OCI-LY3 (cell line): ENCODE measurements at regions not wholly inside any gene's neighbourhood (a gene's known extent, or its start where the extent isn't known, plus 50 kb on each side); places are given as distances from the start of the nearest gene placed in this dataset.

ENCODE experiments used
- H2AFZ ChIP-seq: fragments of 200-600, 300-600 bp; shearing (Covaris generic); 2 replicates; pipeline ENCODE4 v1.6.0; 2014; ENCODE audit warnings: antibody characterized with exemption, low read depth, low read length
- H3K27ac ChIP-seq: fragments of 200-600, 300-600 bp; sonication (generic); 2 replicates; pipeline ENCODE4 v1.5.1; 2014; ENCODE audit warnings: mild to moderate bottlenecking, low read length, moderate library complexity, mixed read lengths
- H3K27me3 ChIP-seq: fragments of 200-600, 300-600 bp; sonication (generic); 2 replicates; pipeline ENCODE4 v1.6.1; 2014; ENCODE audit warnings: low read depth, low read length, mixed read lengths
- H3K36me3 ChIP-seq: fragments of 200-600, 300-600 bp; sonication (generic); replicated peaks from 2 replicates; pipeline ENCODE3; 2014; ENCODE audit warnings: low read depth, low read length, mixed read lengths
- H3K4me1 ChIP-seq: fragments of 300-600, 200-600 bp; sonication (generic); 2 replicates; pipeline ENCODE4 v1.6.1; 2014; ENCODE audit warnings: low read length, mixed read lengths
- H3K4me2 ChIP-seq: fragments of 200-600, 300-600 bp; sonication (generic); 2 replicates; pipeline ENCODE4 v1.6.1; 2014; ENCODE audit warnings: low read length, mixed read lengths
- H3K4me3 ChIP-seq: fragments of 300-600, 200-600 bp; sonication (generic); 2 replicates; pipeline ENCODE4 v1.5.1; 2014; ENCODE audit warnings: antibody characterized with exemption, mild to moderate bottlenecking, low read length, moderate library complexity
- H3K79me2 ChIP-seq: fragments of 300-600, 200-600 bp; shearing (Covaris generic); 2 replicates; pipeline ENCODE4 v1.6.1; 2014; ENCODE audit warnings: mild to moderate bottlenecking, low read length, mixed read lengths
- H3K9ac ChIP-seq: fragments of 300-600, 200-600 bp; shearing (Covaris generic); 2 replicates; pipeline ENCODE4 v1.6.0; 2014; ENCODE audit warnings: mild to moderate bottlenecking, low read length, moderate library complexity
- H3K9me3 ChIP-seq: fragments of 200-600, 300-600 bp; shearing (Covaris generic); 2 replicates; pipeline ENCODE4 v1.6.1; 2014; ENCODE audit warnings: low read length, mixed read lengths; ENCODE audit not compliant: insufficient read depth
- H4K20me1 ChIP-seq: fragments of 200-600, 300-600 bp; sonication (generic); 2 replicates; pipeline ENCODE4 v1.6.1; 2016; ENCODE audit warnings: low read length, mixed read lengths; ENCODE audit not compliant: insufficient read depth
- EZH2phosphoT487 ChIP-seq: fragments of 200-600 bp; shearing (Covaris generic); IDR thresholded peaks from 2 replicates; pipeline ENCODE4 v1.6.1; 2018; ENCODE audit warnings: antibody characterized with exemption, mixed run types, low read depth
- TF ChIP-seq, protein P1 (sequence below): fragments of 200-600, 300-600 bp; sonication (generic); IDR thresholded peaks from 2 replicates; pipeline ENCODE4 v1.5.1; 2014; ENCODE audit warnings: antibody characterized with exemption, low read length, low read depth

DNA sequence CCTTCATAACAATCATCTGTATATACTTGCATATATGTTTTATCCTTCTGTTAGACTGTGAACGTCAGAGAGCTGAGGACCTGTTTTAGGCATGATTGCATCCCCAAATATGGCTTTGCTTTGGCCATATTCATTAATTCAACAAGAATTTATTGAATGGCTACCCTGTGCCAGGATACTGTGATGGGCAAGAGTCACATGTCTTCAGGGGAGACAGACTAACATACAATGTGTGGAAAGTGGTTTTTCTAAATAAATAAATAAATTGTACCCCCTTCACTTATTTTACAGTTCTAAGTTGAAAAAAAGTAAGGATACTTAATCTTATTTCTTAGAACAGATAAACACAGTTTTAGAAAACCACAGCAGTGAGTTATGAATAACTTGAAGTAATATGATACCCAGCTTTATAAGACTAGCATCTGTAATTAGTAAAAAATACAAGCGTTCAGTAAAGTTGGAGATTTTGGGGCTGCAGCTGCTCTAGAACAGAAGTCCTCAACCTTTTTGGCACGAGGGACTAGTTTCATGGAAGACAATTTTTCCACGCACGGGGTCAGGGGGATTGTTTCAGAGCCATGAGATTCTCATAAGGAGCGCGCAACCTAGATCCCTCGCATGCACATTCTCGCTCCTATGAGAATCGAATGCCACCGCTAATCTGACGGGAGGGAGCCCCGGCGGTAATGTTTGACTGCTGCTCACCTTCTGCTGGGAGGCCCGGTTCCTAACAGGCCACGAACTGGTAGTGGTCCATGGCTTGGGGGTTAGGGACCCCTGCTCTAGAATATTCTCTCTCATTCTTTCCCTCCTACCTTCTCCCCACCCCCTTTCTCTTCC, 89.4 kb upstream of the MTPN start:
- Histone ChIP-seq H3K4me3 (no peak overlapping the region), H2AFZ (no peak overlapping the region), H3K27me3 (peaks cover 29% of the 10 kb centered on the region), H3K27ac (no peak overlapping the region), H3K36me3 (no peaks in the 10 kb centered on the region), H3K4me2 (no peak overlapping the region), H3K79me2 (no peaks in the 10 kb centered on the region), H4K20me1 (no peaks in the 10 kb centered on the region), H3K9ac (no peak overlapping the region), H3K4me1 (no peaks in the 10 kb centered on the region), H3K9me3 (no peaks in the 10 kb centered on the region)
- no peak for TF ChIP-seq EZH2phosphoT487
- TF ChIP-seq, protein P1, sequence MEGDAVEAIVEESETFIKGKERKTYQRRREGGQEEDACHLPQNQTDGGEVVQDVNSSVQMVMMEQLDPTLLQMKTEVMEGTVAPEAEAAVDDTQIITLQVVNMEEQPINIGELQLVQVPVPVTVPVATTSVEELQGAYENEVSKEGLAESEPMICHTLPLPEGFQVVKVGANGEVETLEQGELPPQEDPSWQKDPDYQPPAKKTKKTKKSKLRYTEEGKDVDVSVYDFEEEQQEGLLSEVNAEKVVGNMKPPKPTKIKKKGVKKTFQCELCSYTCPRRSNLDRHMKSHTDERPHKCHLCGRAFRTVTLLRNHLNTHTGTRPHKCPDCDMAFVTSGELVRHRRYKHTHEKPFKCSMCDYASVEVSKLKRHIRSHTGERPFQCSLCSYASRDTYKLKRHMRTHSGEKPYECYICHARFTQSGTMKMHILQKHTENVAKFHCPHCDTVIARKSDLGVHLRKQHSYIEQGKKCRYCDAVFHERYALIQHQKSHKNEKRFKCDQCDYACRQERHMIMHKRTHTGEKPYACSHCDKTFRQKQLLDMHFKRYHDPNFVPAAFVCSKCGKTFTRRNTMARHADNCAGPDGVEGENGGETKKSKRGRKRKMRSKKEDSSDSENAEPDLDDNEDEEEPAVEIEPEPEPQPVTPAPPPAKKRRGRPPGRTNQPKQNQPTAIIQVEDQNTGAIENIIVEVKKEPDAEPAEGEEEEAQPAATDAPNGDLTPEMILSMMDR, result no peak

DNA sequence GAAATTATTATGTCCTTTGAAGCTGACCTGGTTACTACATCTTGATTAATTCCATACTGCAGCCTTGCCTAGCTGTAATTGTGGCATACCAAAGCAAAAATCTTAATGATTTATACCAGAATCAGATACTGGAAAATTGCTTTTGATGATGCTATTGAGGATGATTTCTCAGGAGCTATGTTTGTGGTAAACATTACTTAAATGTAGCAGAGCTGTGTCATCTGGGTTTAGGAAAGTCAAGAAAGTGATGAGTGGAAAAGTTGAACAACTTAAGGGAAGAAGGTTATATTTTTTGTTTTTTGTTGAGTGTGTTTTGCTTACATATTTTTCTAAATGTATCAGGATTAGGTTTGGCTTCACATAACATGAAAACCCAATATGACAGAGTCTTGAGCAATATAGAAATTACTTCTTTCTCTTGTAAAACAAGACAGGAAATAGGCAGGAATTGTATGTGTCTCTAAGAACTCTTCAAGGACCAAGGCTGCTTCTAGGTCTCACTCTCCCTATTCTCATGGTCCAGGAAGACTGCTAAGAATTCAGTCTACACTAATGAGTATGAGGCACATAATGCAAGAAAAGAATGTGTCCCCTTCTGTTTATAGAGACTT, 87.6 kb upstream of the MTPN start:
- Histone ChIP-seq H3K27ac (no peak overlapping the region), H3K4me1 (no peaks in the 10 kb centered on the region), H2AFZ (no peak overlapping the region), H4K20me1 (no peaks in the 10 kb centered on the region), H3K36me3 (no peaks in the 10 kb centered on the region), H3K27me3 (peaks cover 33% of the 10 kb centered on the region), H3K79me2 (no peaks in the 10 kb centered on the region), H3K4me3 (no peak overlapping the region), H3K9me3 (no peaks in the 10 kb centered on the region), H3K9ac (no peak overlapping the region), H3K4me2 (no peak overlapping the region)
- TF ChIP-seq, protein P1, result no peak
- TF ChIP-seq EZH2phosphoT487, result no peak

DNA sequence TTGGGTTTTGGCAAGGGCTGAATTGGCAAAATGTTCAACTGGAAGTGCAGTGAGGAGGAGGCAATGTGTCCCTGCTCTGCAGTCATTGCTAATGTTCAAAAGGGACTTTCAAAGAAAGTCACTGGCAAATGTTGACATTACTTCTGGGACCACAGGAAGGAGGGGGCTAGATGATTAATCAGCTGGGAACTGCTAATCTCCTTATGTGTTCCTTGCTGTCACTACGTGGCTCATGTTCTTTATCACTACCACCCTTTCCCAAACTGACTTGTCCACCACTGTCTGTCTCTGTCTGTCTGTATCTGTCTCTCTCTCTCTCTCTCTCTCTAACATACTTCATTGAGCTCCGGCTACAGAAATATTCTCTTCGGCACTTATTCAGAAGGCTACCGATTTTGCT, 86.9 kb upstream of the MTPN start:
- no peak overlapping the region for H3K9ac ChIP-seq
- no peaks in the 10 kb centered on the region for H3K9me3 ChIP-seq
- H4K20me1 ChIP-seq, result no peaks in the 10 kb centered on the region
- H3K79me2 ChIP-seq, result no peaks in the 10 kb centered on the region
- TF ChIP-seq EZH2phosphoT487, result no peak
- TF ChIP-seq, protein P1, result no peak
- H3K36me3 ChIP-seq, result no peaks in the 10 kb centered on the region
- H3K4me1 ChIP-seq, result no peaks in the 10 kb centered on the region
- H3K4me3 ChIP-seq, result no peak overlapping the region
- H3K27me3 ChIP-seq, result peaks cover 28% of the 10 kb centered on the region
- no peak overlapping the region for H3K4me2 ChIP-seq
- no peak overlapping the region for H3K27ac ChIP-seq
- no peak overlapping the region for H2AFZ ChIP-seq

GRCh38 chr7:136063326-136063666, 86.1 kb upstream of the MTPN start:
- Histone ChIP-seq H4K20me1 (no peaks in the 10 kb centered on the region), H3K4me2 (no peak overlapping the region), H3K27me3 (peaks cover 29% of the 10 kb centered on the region), H3K36me3 (no peaks in the 10 kb centered on the region), H3K9ac (no peak overlapping the region), H3K4me3 (no peak overlapping the region), H3K27ac (no peak overlapping the region), H2AFZ (no peak overlapping the region), H3K9me3 (no peaks in the 10 kb centered on the region), H3K79me2 (no peaks in the 10 kb centered on the region), H3K4me1 (no peaks in the 10 kb centered on the region)
- no peak for TF ChIP-seq EZH2phosphoT487
